Adrenal gland (tissue), 9 donors: ENCODE measurements at regions not wholly inside any gene's neighbourhood (a gene's known extent, or its start where the extent isn't known, plus 50 kb on each side); places are given as distances from the start of the nearest gene placed in this dataset.
A peak's percentile ranks its signal among the peaks of the same experiment; 100 is the strongest.

Experiments
- DNase-seq, 7 donors: peaks; one replicate each; pipeline ENCODE4 v3.0.0-alpha.2; 2019 to 2020
- H3K27ac ChIP-seq, 5 donors: fragments of 200-600 bp; sonication (generic) in 4 of 5; 1 replicate in 3 of 5; 2 replicates in 2 of 5; pipeline versions ENCODE4 v1.5.1 to v1.8.0; 2016 to 2020; ENCODE audit warnings: mild to moderate bottlenecking in 1 of 5
- H3K27me3 ChIP-seq: fragments of 200-600 bp; 2 replicates; pipeline ENCODE4 v1.8.0; 2021
- H3K36me3 ChIP-seq, 2 donors: fragments of 200-600 bp; replicated peaks in 1 of 2; 1 replicate in 1 of 2; 2 replicates in 1 of 2; pipeline versions ENCODE4 v1.5.1 to v1.8.0; 2018 to 2022
- H3K4me1 ChIP-seq, 2 donors: fragments of 200-600 bp; replicated peaks in 1 of 2; 1 replicate in 1 of 2; 2 replicates in 1 of 2; pipeline versions ENCODE4 v1.5.1 to v1.8.0; 2018 to 2021
- H3K4me3 ChIP-seq, 4 donors: fragments of 200-600 bp; sonication (generic) in 3 of 4; one replicate each; pipeline ENCODE4 v1.5.1; 2016 to 2018
- H3K9me3 ChIP-seq, 3 donors: fragments of 200-600 bp; sonication (generic) in 1 of 3; replicated peaks in 1 of 3; 1 replicate in 2 of 3; 2 replicates in 1 of 3; pipeline versions ENCODE4 v1.5.1 to v1.8.0; 2016 to 2021
- POLR2A ChIP-seq, 2 donors: fragments of 450-650 bp; IDR thresholded peaks; one replicate each; pipeline ENCODE4 v1.6.1; 2017; ENCODE audit warnings: antibody characterized with exemption in 2 of 2, mild to moderate bottlenecking in 2 of 2, moderate library complexity in 1 of 2
- WGBS, 4 donors: extraction: QIAGEN DNeasy Blood & Tissue Kit in 2 of 4; methylation state at CpG; one replicate each; pipeline versions ENCODE4 v1.1.5 to v1.1.7; 2013 to 2017; 5-methylcytosine and 5-hydroxymethylcytosine counted together
- intact Hi-C, 2 donors: fragments of 100-400 bp; cut with DNase I; formaldehyde crosslinking; loops; one replicate each; pipeline versions ENCODE4 v1.14.1 to v1.15.0; 2022 to 2023
- TF ChIP-seq, protein P1 (sequence below), 6 experiments: fragments of 450-650 bp in 4 of 6; fragments of 200-600 bp in 2 of 6; sonication (generic) in 1 of 6; IDR thresholded peaks; 1 replicate in 5 of 6; 2 replicates in 1 of 6; pipeline versions ENCODE4 v1.5.1 to v1.8.0; 2016 to 2021; ENCODE audit warnings: antibody characterized with exemption in 6 of 6, mild to moderate bottlenecking in 2 of 6, moderate library complexity in 1 of 6
- donor health status: healthy with polysubstance abuse.
- donor health status: Bipolar disorder and iron deficiency.
- donor health status: DM: yes; HTN: yes; CAD: no.
- donor health status: DM: no; HTN: no; CAD: no.
- donor health status: DM: no; HTN: no; CAD: no.

DNA sequence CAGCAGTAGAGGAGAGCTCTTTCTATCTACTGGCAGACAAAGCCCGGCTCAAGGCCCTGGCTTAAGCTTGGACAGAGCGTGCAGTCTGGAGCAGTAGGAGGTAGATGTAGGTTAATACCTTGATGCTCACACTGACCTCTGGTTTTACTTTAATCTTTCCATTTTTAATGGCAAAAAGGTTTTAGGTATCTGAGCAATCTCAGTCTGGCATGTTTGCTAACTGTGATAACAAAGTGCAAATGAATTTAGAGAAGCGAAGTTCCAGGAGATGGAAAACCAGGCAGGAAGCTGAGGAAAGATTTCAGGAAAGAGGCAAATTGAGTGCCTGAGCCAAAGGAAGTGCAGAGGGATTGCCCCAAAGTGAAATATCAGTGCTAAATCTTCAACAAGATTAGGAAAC is 356.6 kb downstream of the FOXO1 start:
- 73 to 93% (median 82%) methylated on average over 3 of the region's 3 CpGs for WGBS, 4 donors
- intact Hi-C loops = no loop called here

DNA sequence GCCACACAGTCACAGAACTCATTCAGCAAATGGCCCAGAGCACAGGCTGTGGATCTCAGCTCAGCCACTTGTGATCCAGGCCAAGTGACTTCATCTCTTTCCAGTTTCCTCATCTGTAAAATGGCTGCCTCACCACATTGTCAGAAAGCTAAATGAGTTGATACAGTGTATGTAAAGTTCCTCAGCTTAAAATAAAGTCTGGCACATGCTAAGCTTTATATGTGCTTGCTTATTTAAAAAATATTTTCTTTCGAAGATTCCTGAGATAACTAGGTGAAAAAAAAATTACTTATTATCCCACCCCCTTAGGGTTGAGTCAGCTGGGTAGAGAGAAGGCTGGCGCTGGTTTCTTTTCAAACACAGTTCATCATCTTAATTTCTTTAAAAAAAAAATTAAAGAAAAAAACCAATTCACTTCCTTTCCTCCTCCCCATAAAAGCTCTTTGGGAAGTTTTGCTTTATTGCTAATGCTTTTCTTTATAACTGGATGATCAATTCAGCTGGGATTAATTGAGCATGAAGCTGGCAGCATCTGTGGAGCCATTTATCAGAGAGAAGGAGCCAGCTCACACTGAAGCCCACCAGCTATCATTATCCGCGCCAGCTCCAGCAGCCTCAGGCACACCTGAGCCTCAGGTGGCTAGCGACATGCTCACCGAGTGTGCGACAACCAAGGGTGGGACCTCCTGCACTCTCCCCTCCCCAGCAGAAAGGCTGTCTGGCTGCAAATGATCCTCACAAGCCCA is 354.9 kb downstream of the FOXO1 start:
- Histone ChIP-seq H3K27me3 (no peaks in the 10 kb centered on the region), H3K4me3 (no peak overlapping the region), H3K9me3 (no peaks in the 10 kb centered on the region), H3K27ac (no peak overlapping the region), H3K36me3 (no peaks in the 10 kb centered on the region), H3K4me1 (peaks cover 0 to 4% of the 10 kb centered on the region in 2 donors)
- no peak for DNase-seq
- TF ChIP-seq, protein P1, sequence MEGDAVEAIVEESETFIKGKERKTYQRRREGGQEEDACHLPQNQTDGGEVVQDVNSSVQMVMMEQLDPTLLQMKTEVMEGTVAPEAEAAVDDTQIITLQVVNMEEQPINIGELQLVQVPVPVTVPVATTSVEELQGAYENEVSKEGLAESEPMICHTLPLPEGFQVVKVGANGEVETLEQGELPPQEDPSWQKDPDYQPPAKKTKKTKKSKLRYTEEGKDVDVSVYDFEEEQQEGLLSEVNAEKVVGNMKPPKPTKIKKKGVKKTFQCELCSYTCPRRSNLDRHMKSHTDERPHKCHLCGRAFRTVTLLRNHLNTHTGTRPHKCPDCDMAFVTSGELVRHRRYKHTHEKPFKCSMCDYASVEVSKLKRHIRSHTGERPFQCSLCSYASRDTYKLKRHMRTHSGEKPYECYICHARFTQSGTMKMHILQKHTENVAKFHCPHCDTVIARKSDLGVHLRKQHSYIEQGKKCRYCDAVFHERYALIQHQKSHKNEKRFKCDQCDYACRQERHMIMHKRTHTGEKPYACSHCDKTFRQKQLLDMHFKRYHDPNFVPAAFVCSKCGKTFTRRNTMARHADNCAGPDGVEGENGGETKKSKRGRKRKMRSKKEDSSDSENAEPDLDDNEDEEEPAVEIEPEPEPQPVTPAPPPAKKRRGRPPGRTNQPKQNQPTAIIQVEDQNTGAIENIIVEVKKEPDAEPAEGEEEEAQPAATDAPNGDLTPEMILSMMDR (IDR thresholded peaks at IDR 0.05) = no peak
- 90 to 93% (median 93%) methylated on average over 7 of the region's 7 CpGs for WGBS, 4 donors
- intact Hi-C loops = no loop called here

More for the DNA sequence above, 356.6 kb downstream of the FOXO1 start:
- Histone ChIP-seq H3K27me3 (no peaks in the 10 kb centered on the region), H3K27ac (no peak overlapping the region), H3K9me3 (no peaks in the 10 kb centered on the region), H3K4me3 (no peak overlapping the region), H3K36me3 (no peaks in the 10 kb centered on the region), H3K4me1 (no peaks in the 10 kb centered on the region)
- no peak for TF ChIP-seq POLR2A (IDR thresholded peaks at IDR 0.05)
- TF ChIP-seq, protein P1 (IDR thresholded peaks at IDR 0.05) = no peak
- DNase-seq = no peak

DNA sequence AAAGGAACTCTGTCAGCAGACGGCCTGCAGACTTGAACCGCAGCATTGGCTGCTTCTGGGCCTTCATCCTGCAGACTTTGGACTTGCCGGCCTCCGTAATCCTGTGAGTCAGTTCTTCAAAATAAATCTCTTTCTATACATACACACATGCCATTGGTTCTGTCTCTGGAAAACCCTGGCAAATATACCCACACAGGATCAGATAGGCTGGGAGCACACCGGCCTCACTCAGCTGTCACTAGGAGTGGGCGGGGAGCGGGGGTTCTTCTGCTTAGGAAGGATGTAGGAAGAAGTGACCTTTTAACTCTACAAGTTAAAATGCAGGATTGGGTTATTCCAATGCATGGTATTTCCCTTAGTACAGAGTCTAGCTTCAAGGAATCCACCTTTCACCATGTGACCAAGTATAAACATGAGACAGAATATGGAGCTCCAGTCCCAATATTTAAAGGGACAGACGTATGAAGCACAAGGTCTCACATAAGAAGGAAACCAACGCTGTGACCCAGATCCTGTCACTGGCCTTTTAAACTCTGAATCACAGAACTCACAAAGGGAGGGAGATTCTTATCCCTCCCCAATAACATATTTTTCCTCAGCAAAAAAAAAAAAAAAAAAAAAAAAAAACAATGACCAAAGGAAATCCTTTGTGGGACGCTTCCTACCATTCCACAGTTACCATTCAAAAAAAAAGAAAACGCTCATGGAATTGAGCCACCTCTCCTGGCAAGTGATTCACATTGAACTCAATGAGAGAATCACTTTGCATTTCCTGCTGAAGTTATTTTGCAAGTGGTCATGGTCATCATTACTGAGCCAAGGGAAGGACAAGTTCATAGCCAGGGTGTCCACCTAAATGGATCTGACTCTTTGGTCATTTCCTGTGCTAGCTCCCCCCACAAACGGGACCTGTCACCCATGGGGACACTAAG is 352.9 kb downstream of the FOXO1 start:
- intact Hi-C loops = no loop called here
- no peaks in the 10 kb centered on the region for H3K36me3 ChIP-seq
- no peak overlapping the region for H3K4me3 ChIP-seq
- DNase-seq = peak in 4 of 7 donors; percentile 22 to 58 (median 38)
- peak overlapping the region in 1 of 5 donors; percentile 58 for H3K27ac ChIP-seq
- 62 to 67% (median 64%) methylated on average over 12 of the region's 12 CpGs for WGBS, 4 donors
- H3K9me3 ChIP-seq = no peaks in the 10 kb centered on the region
- TF ChIP-seq POLR2A (IDR thresholded peaks at IDR 0.05) = no peak
- TF ChIP-seq, protein P1 (IDR thresholded peaks at IDR 0.05) = no peak
- peaks cover 0 to 4% of the 10 kb centered on the region in 2 donors for H3K4me1 ChIP-seq
- H3K27me3 ChIP-seq = no peaks in the 10 kb centered on the region

DNA sequence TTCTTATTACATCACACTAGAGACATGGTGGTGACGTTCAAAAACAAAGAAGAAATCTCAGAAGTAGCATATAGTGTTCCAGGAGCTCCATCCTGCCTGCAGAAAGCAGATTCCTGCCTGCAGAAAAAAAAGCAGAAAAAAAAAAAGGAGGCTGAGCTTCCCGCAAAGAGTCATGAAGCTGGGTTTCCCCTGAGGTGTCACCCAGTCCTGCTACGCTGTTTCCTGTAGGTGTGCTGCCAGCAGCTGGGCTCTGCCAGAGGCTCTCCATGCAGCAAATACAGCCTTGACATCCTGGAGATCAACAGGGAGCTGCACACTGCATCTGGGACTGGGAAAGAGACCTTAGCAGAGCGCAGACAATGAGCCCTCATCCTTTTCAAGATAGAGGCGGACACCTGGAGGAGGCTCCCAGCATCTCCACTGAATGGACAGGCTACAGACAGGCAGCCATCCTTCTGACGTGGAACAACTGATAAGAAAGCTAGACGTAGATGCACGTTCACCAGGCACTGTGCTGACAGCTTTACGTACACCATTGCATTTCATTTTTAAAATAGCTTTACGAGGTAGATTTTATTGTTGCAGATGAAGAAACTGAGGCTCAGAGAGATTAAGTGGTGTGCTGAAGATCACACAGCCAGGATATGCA is 350.9 kb downstream of the FOXO1 start:
- intact Hi-C loops = no loop called here
- DNase-seq = peak in 6 of 7 donors; percentile 40 to 62 (median 52)
- Histone ChIP-seq H3K27me3 (no peaks in the 10 kb centered on the region), H3K4me1 (peaks cover 0 to 4% of the 10 kb centered on the region in 2 donors), H3K4me3 (no peak overlapping the region), H3K27ac (no peak overlapping the region), H3K9me3 (no peaks in the 10 kb centered on the region), H3K36me3 (no peaks in the 10 kb centered on the region)
- 65 to 71% (median 66%) methylated on average over 10 of the region's 10 CpGs for WGBS, 4 donors
- TF ChIP-seq POLR2A (IDR thresholded peaks at IDR 0.05) = no peak
- TF ChIP-seq, protein P1 (IDR thresholded peaks at IDR 0.05) = no peak
